Fibroblast of peridontal ligament (primary cell): ENCODE measurements at regions not wholly inside any gene's neighbourhood (a gene's known extent, or its start where the extent isn't known, plus 50 kb on each side); places are given as distances from the start of the nearest gene placed in this dataset.
"Not testable (repeated sequence)": the region's sequence is repeated elsewhere in the genome, so short reads cannot be mapped to it uniquely, and the experiment has no call there.

ENCODE experiments used
- DNase-seq: peaks from one replicate; pipeline ENCODE4 v3.0.0-alpha.2; 2010; ENCODE audit errors: extremely low read depth

DNA sequence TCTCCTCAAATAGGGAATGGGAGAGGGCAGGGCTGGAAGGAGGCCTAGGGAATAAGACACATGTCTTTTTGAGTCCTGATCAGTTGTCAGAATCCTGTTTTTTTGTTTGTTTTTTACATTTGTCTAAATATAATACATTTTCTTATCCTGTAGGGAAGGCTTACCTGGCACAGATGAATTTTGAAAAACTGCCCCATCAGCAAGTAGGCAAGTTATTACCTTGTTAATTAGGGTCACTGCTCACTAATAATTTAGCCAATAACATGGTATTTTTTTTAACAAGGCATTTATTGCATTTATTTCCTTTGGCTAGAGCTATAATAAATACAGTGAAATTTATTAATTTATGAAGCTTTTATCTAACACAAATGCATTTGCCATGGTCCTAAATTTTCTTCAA lies 423.2 kb upstream of the ONECUT1 start:
- DNase-seq, result no peak

GRCh38 chr15:53212785-53213184 lies 422.6 kb upstream of the ONECUT1 start:
- no peak for DNase-seq

- no peak for DNase-seq
Observed at GRCh38 chr15:53210653-53211052, 420.5 kb upstream of the ONECUT1 start.

- no peak for DNase-seq
Observed at GRCh38 chr15:53209396-53210042, 419.4 kb upstream of the ONECUT1 start.

DNA sequence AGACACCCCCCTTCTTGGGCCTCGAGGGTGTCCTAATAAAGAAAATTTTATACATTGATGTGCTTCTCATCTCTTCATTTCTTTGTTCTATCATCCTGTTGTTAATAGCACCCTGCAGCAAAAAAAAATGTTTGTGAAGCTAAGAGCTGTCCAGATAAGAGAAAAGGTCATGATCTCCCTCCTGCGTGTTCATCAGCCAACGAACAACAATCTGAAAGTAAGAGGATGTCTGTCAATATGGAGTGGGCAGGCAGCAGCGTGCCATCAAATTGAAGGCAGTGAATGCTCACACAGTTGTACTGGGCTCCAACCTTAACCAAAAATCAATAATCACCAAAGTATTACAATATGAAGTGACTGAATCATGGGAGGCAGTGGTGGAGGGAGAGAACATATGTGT lies 418.6 kb upstream of the ONECUT1 start:
- DNase-seq, result no peak

DNA sequence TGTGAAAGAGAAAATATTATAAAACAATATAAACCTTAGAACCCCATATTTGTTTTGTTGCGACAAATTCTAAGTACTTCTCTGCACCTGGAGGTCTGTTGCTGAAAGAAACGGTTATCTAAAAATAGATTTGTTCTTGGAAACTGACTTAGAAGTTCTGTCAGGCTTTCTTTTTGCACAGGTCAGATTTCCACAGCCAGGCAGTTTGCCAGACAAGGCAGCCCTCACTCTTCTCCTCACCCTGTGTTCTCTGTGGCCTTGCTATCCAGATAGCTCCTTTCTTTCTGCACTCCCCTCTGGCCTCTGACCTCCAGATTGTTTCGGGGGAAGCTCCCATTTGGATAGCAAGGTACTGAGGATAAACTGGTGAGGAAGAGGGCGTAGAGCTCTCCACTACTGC lies 413.3 kb upstream of the ONECUT1 start:
- no peak for DNase-seq

GRCh38 chr15:53202876-53203275 lies 412.7 kb upstream of the ONECUT1 start:
- no peak for DNase-seq

DNA sequence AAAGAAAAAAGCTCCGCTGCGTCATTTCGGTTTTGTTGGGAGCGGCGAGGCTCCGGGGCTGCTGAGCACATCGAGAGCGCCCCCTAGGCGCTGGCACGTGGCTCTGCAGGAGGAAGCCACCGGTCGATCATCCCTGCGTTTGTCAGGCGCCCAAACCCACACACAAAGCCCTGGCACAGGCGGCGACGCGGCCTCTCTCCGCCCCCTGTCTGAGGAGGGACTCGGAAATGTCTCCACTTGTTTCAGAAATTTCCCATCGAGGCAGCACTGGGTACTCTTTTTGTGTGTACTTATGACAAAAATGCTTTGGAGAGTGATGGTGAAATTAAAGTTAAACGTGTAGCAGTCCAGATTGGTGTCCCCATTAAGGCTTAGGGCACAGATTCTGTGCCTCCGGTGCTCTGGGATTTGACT lies 407.3 kb upstream of the ONECUT1 start:
- peak; percentile 2 for DNase-seq

GRCh38 chr15:53196788-53197187 lies 406.7 kb upstream of the ONECUT1 start:
- DNase-seq, result no peak

- DNase-seq, result no peak
Observed at GRCh38 chr15:53196242-53196641, 406.1 kb upstream of the ONECUT1 start.

DNA sequence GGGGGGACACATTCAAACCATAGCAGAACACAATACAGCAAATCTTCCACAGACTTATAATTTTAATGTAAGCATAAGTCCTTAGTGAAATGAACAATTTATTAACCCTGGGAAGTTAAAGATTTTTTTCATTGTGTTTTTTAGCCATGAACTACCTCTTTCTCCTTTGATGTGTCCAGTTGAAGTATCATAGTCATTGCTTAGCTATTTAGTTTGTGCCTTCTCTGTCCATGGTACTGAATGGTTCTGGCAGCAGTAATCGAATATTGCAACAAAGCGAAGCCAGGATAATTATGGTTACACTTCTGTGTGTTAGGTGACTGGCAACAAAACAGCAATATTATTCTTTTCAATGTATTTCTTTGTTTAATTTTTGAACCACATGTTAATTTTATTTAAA lies 403.0 kb upstream of the ONECUT1 start:
- DNase-seq, result peak; percentile 3

DNA sequence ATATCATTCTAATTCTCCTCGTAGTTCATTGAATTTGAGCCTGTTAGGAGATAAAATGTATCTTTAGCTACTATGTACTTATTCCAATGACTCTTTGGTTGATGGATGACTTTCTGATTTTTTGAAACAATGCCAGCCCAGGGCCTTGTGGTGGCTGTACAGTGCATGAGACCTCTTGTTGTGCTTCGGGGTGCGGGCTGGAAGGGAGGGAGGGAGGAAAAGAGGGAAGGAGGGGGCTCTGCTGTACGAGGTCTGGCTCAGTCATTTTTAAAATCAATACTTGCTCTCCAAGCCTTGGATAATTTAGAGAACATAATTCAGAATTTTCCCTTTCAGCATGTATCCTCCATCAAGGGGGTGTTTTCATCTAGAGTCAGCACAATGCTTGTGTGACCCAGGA lies 399.7 kb upstream of the ONECUT1 start:
- DNase-seq, result no peak

GRCh38 chr15:53183449-53183848 lies 393.3 kb upstream of the ONECUT1 start:
- DNase-seq, result not testable (repeated sequence)

DNA sequence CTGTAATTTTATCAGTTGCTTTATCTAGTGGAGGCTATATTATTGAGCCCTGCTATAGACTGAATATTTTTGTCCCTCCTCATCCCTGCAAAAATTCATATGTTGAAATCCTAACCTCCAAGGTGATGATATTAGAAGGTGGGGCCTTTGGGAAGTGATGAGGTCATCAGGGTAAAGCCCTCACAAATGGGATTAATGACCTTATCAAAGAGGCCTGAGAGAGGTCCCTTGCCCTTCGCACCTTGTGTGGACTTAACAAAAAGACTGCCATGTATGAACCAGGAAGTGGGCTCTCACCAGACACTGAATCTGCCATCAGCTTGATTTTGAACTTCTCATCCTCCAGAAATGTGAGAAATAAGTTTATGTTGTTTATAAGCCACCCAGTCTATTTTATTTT lies 381.4 kb upstream of the ONECUT1 start:
- no peak for DNase-seq

DNA sequence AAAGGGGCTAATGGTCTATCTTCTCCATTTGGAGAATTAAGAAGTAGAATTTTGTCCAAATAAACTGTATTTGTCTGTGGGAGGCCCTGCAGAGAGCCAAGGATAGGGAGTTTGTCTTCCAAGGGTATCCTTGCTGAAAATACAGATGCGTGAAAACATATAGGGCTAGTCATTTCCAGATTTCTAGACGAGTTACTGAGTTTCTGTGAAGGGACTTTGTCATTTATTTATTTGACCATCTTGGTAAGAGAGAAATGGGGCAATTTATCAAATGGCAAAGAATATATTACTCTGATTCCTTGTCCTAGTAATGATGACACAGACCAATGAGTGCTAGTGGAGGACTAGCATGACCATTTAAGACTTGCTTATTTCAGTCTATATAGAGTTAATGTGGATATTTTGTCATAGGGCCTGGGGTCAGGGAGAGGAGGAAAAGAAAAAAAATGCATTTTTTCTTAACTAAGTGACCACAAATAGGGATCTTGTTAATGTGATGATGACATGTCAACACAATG lies 376.6 kb upstream of the ONECUT1 start:
- DNase-seq, result no peak

DNA sequence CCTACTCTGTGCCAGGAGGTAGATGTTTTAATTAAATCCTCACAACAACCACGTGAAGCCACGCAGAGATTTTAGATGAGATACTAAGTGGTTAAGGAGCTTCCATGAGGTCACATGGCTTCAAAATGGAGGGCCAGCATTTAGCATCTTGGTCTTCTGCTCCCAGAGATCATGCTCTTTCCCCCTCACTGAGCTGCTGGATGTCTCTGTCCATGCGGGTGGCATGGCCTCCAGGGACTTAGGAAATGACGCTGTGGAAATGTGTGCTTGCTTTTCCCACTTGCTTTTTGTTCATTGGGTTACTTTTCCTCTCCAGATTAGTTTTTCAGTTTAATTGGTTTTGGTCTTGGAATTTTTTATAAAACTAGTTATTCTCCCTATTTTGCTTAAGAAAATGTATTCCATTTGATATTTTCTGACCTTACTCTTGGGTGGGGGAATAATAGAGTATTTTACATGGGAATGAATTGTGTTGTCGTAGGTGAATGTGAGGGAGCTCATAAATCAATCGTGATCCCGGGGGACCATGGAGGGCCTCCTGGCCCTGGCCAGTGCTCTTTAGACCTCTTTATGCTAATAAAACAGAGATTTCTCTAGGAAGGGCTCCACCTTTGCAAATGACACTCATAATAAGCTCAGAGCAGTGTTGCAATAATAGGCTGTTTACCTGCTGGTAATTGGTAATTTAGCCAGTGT lies 376.0 kb upstream of the ONECUT1 start:
- no peak for DNase-seq

DNA sequence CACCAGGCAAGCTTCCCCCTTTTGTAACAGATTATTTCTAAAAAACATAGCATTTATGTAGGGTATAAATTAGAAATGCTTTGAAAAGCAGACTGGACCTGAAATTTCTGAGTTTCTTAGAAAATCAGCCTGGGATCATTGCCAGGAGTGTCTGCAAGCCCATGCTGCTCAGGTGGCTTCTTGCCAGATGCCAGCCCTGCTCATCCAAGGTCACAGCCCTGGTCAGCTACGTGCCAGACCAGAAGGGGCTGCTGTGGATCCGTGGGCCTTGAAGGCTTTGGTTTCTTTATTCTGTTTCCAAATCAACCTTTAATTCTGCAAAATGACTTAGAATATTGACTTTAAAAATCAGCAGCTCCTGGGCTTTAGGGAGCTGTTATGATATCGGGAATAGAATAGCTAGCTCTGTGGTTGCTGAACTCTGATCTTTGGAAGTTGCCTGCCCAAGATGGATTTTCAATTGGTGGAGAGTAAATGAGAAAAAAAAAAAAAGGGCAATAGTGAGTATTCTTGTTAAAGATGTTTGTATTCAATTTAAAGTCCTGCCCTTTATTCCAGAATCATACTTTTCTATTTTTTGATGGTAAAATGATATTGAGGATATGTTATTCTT lies 370.1 kb upstream of the ONECUT1 start:
- no peak for DNase-seq

DNA sequence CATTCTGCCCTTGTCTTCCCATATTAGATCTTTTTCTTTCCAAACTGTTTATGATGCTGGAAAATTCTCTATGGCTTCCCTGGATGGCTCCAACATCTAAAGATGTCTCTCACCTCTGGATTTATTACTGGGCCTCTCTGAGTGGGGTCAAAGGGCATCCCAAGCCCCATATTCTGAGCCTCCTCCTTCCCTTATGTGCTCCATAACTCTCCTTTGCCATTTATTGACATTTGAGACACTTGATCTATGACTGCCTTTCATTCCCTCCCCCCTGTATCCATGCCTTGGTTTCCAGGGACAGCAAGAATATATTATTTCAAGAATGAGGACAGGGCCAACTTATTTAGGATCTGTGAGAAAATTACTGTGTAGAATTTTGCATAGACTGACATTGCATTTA lies 369.3 kb upstream of the ONECUT1 start:
- no peak for DNase-seq

DNA sequence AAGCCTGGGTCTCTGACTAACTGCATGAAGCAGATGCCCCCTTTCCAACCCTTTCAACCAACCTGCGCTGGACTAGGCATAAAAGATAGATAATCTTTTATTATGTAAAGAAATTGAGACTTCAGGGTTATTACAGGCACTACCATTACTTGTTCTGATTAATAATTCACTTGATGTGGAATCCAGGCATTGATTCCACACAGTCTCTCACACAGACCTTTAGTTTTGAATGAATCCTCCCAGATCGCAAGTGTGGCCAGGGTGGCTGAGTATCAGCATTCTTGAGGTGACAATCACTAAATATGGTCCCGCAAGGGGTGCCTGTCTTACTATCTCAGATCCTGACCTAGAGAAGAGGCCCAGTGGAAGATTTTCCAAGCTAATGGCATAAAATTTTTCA lies 368.9 kb upstream of the ONECUT1 start:
- no peak for DNase-seq

GRCh38 chr15:53133255-53133850 lies 343.2 kb upstream of the ONECUT1 start:
- no peak for DNase-seq

DNA sequence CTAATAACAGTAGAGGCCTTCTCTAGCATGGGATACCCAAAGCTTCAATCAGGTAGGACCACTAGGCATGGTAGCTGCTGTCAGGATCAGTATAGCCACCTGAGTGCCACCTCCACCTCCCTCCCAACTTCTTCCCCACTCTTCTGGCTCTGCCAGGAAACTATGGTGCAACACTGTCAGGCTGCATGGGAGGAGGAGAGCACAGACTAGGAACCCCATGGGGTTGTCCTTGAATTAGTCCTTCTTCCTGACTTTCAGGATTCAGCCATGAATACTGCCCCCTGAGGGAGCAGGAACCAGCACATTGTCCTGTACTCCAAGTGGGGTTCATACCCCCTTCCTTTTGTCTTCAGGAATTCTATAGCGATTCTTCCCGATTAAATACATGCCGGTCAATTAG lies 340.8 kb upstream of the ONECUT1 start:
- DNase-seq, result no peak

- DNase-seq, result no peak
Observed at GRCh38 chr15:53129121-53129904, 339.2 kb upstream of the ONECUT1 start.
